Head of caudate nucleus (tissue), 42 donors: ENCODE measurements at regions not wholly inside any gene's neighbourhood (a gene's known extent, or its start where the extent isn't known, plus 50 kb on each side); places are given as distances from the start of the nearest gene placed in this dataset.

ENCODE experiments used
- DNase-seq, 42 donors: peaks; one replicate each; pipeline versions ENCODE4 v3.0.0 to v3.0.0-alpha.2; 2020 to 2021; ENCODE audit warnings: mixed read lengths in 7 of 42
- intact Hi-C: fragments of 100-400 bp; cut with DNase I; formaldehyde crosslinking; loops from one replicate; pipeline ENCODE4 v1.15.0; 2022

GRCh38 chr2:60271713-60272112, 281.7 kb downstream of the BCL11A start:
- intact Hi-C loops = no loop called here
- no peak for DNase-seq

GRCh38 chr2:60271131-60271530, 282.3 kb downstream of the BCL11A start:
- no peak for DNase-seq
- intact Hi-C loops = no loop called here

- intact Hi-C loops = no loop called here
- no peak for DNase-seq
Observed at GRCh38 chr2:60268661-60269060, 284.8 kb downstream of the BCL11A start.

GRCh38 chr2:60268032-60268431, 285.4 kb downstream of the BCL11A start:
- intact Hi-C loops = no loop called here
- DNase-seq = no peak

GRCh38 chr2:60267122-60267521, 286.3 kb downstream of the BCL11A start:
- intact Hi-C loops = no loop called here
- peak in 1 of 42 donors; percentile 33 for DNase-seq

GRCh38 chr2:60262178-60262577, 291.3 kb downstream of the BCL11A start:
- DNase-seq = no peak
- intact Hi-C loops = no loop called here

GRCh38 chr2:60260639-60261296, 292.7 kb downstream of the BCL11A start:
- intact Hi-C loops = no loop called here
- DNase-seq = no peak

GRCh38 chr2:60259781-60260180, 293.7 kb downstream of the BCL11A start:
- intact Hi-C loops = no loop called here
- no peak for DNase-seq

- peak in 10 of 42 donors; percentile 5 to 49 (median 22) for DNase-seq
Observed at GRCh38 chr2:60252581-60253150, 300.8 kb downstream of the BCL11A start.

GRCh38 chr2:60251247-60251646, 302.2 kb downstream of the BCL11A start:
- no peak for DNase-seq
- intact Hi-C loops = no loop called here

More at GRCh38 chr2:60252581-60253150, 300.8 kb downstream of the BCL11A start:
- intact Hi-C loops = no loop called here

GRCh38 chr2:60249879-60250278, 303.6 kb downstream of the BCL11A start:
- intact Hi-C loops = no loop called here
- DNase-seq = no peak

- intact Hi-C loops = no loop called here
- DNase-seq = no peak
Observed at GRCh38 chr2:60247471-60247870, 306.0 kb downstream of the BCL11A start.

GRCh38 chr2:60246583-60246982, 306.9 kb downstream of the BCL11A start:
- intact Hi-C loops = no loop called here
- no peak for DNase-seq

- DNase-seq = no peak
- intact Hi-C loops = no loop called here
Observed at GRCh38 chr2:60234274-60234986, 319.0 kb downstream of the BCL11A start.

- intact Hi-C loops = no loop called here
Observed at GRCh38 chr2:60230596-60230995, 322.9 kb downstream of the BCL11A start.

GRCh38 chr2:60230037-60230436, 323.4 kb downstream of the BCL11A start:
- intact Hi-C loops = no loop called here
- DNase-seq = no peak

More at GRCh38 chr2:60230596-60230995, 322.9 kb downstream of the BCL11A start:
- DNase-seq = no peak

GRCh38 chr2:60226943-60227342, 326.5 kb downstream of the BCL11A start:
- no peak for DNase-seq
- intact Hi-C loops = no loop called here

GRCh38 chr2:60226191-60226590, 327.3 kb downstream of the BCL11A start:
- no peak for DNase-seq
- intact Hi-C loops = no loop called here

- intact Hi-C loops = no loop called here
- DNase-seq = no peak
Observed at GRCh38 chr2:60223859-60224258, 329.6 kb downstream of the BCL11A start.

- intact Hi-C loops = no loop called here
- no peak for DNase-seq
Observed at GRCh38 chr2:60221098-60221497, 332.4 kb downstream of the BCL11A start.

GRCh38 chr2:60219536-60219935, 333.9 kb downstream of the BCL11A start:
- intact Hi-C loops = no loop called here
- DNase-seq = no peak
